ENCODE measurements at regions not wholly inside any gene's neighbourhood (a gene's known extent, or its start where the extent isn't known, plus 50 kb on each side); places are given as distances from the start of the nearest gene placed in this dataset.
A peak's percentile ranks its signal among the peaks of the same experiment; 100 is the strongest.

DNA sequence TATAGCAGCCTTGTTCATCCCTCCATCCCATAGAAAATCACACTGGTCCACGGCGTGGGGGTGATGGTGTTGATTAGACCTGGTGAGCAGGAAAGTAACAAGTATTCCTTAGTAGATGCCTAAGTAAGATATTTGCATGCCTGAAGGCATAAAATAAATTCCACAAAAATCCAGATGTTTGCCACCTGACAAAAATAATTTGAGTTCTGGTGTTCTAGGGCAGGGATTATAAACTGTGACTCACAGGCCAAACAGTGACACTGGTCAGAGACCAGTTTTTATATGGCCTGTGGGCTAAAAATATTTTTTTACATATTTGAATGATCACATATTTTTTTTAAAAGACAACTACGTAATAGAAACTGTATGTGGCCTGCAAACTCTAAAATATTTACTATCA is 310.7 kb downstream of the RFC3 start:
- DNase-seq = no peak

DNA sequence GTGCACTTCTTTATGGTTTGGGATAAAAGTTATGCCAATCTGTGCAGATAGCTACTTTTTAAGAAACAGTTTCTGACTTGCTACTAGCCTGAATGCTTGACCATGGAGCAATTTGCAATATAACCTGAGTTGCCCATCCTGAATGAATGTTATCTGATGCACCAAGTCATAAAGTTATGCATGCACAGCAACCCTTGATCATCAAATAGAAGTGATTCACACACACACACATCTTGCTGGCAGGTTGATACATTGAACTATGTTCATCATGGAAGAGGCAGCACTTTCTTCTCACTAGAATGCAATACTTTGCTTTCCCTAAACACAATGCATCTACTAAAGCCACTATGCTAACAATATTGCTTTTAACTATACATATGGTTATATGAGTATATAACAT is 311.5 kb downstream of the RFC3 start:
- DNase-seq = no peak

GRCh38 chr13:34137200-34137599 is 319.3 kb downstream of the RFC3 start:
- no peak for DNase-seq

DNA sequence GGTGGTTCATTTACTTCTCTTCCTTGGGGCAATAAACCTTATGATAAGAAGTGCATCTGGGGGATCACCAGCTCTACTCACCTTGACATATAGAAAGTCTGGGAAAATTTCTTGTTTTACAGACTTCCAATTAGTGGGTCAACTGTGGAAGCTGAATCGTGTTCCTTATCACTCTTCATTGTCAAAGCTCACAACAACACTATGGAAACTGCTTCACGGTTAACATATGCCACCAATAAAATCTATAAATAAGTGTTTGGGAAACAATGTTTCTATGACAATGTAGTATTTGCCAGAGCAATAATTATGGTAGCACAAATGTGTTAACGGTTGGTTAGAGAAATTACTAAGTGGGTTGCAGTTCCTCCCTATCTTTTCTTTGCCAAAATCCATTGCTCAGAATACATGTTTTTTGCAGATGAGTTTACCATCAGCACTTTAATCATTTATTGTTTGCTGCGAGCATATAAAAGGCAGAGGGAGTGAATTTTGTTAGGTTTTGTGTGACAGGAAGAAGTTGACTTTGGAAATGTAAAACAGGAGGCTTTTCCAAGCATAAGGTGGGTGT is 321.8 kb downstream of the RFC3 start:
- no peak for DNase-seq

DNA sequence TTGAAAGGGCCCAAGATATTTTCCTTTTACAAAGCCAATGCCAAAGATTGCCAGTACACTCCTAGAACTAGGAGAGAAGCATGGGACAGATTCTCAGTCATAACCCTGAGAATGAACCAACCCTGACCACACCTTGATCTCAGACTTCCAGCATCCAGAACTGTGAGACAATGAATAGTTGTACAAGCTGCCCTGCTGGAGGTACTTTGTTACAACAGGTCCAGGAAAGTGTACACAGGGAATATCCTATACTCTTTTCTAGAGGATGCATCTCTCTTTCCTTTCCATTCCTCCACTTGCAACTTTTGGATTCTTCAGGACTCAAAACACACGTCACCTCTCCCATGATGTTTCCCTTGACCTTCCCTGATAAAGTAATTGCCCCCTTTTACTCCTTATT is 325.7 kb downstream of the RFC3 start:
- no peak for DNase-seq

DNA sequence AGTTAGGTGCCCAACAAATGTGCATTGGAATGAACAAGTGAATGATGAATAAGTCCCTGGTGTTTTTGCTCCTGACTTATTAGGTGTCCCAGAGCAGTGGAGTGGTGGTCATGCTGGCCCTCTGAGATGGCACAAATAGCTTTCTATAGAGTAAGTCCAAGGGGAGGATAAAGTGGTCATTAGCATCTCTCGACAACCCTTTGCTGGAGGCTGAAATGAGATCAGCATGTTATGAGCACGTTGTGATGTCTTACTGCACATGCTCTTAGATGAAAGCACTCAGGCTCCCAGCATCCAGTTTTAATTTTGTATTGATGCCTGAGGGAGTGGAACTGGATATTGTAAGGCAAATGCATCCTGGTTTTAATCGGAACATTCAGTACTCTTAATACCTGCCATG is 326.2 kb downstream of the RFC3 start:
- DNase-seq = no peak

- DNase-seq = no peak
Observed at GRCh38 chr13:34145061-34145460, 327.1 kb downstream of the RFC3 start.

DNA sequence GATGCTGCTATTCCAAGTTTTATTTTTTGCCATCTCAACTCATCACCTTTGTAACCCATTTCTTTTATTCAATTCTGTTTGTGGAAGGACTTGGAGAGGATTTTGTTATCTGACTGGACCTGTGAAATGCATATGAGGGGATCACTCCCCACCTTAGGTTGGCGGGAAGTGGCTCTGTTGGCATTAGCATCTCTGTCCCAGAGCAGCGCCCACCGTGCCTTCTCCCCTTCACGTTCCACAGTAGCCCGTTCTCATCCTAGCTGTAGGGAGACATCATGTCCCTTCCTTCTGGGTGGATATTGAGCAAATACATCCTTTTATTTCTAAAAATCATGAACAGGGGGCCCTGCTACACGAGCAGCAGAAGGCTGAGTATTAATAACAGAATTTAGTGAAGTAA is 330.4 kb downstream of the RFC3 start:
- no peak for DNase-seq

DNA sequence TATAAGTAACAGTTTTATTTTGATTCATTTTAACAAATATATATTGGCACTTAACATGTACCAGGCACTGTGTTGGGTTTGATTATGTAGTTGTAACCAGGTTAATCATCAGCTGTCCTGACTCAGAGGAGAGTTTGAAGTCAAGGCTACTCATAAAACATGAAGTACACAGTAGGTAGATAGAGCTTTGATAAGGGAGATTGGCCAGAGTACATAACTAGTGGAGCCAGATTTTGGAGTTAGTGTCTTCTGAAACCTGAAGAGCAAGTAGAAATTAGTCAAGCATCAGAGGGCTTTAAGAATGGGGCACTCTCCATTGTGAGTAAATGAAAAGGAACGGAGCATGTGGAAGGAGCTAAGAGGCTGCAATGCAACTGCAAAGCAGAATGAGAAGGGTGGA is 333.9 kb downstream of the RFC3 start:
- DNase-seq = no peak

- DNase-seq = no peak
Observed at GRCh38 chr13:34152409-34152808, 334.5 kb downstream of the RFC3 start.

DNA sequence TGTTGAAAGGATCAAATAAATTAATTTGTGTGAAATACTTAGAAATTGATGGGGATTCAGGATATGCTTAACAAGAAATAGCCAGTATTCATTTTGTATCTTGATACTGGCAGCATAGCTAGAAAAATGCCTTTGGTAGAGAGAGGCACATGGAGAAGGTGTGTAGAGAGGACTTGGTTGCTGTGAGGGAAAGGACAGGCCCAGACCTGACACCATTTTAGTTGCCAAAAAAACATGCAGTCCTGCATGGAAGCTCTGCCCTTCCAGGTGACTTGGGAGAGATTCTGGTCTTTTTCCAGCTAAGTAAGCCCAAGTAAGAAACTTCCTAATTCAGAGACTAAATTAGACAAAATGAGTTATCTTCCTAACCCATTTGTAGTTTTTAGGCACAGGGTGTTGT is 335.0 kb downstream of the RFC3 start:
- no peak for DNase-seq

DNA sequence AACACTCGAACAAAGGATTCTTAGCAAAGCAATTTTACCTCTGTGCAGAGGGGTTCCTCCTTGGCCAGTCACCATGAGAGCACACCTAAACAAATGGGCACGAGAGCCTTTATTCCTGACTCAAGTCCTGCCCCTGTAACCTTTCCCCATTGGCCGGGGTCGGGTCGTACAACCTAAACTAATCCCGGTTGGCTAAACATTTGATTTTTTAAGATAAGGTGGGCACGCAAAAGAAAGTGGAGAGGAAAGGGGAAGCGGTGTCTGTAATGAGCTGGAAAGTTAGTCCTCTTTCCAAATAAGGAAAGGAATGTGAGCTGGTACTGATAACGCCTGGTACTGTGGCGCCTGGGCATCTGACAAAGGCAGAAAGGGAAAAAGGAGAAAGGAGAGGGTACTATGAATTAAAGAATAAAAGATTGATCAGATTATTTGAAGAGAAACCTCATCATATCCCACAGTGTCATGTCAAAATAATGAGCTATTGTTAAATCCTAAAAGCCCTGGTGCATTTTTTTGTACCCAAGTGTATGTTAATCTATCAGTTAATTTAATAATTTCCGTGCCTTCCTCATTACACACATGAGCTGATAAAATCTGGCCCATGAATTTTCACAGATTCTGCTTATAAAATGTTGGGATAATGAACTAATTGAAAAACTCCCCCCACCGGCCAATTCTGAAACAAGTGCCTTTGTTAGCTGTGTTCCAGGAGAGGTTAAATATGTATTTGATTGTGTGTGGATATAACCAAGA is 335.7 kb downstream of the RFC3 start:
- no peak for DNase-seq

DNA sequence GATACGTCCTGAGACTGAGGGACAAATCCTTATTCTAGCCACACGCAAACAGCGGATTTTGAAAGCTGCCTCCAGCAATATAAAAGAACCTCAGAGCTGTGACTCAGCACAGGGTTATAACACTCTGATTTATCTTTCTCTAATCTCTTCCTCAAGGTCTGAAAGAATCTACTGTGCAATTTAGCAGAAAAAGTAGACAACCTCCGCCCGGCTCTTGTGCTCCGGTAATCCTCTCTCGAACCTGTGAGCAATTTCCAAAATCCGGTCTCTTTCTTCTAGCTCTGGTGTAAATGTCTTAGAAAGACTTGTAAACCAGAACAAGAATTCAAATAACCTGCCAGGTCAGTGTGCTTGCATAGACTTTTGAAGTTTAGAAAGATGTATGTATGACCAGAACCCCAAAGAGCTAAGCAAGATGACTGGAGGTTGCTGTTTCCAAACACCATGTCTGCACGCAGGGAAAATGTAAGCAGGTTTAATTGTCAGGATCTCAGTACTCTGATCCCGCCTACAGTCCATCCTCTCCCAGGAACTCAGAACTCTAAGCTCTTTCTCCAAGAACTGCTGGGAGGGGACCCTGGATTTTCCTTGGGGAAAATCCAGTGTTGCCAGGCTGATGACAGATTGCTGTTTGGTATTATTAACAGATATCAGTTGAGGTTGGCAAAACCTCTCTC is 338.1 kb downstream of the RFC3 start:
- DNase-seq = peak; percentile 3

GRCh38 chr13:34156841-34157365 is 339.0 kb downstream of the RFC3 start:
- DNase-seq = peak; percentile 66

GRCh38 chr13:34159946-34160345 is 342.0 kb downstream of the RFC3 start:
- DNase-seq = no peak

DNA sequence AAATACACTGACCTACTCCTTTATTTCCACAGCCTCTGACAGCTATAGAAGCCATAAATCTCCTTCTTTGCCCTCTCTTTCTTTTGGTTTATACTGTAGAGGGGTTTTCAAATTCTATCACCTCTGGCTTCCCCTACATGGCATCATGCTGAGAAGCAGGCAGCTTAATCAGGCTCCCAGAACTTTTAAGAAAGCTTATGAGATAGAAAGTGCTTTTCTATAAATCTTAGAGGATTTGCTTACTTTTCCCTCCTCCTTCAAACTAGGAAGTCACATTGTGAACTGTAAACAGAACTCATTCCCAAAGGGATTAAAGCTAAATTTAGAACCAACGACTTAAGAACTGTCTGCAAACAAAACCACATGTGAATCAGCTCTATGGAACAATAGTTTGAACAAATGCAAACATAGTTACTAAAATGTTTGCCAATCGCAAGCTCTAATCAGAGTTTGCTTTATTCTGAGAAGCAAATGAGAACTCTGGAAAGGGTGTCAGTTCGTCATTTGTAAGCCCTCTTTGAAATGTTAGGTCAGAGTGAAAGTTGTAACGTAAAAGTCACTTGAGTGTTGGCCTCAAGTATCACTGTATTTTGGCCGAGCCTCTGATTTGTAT is 344.1 kb downstream of the RFC3 start:
- DNase-seq = no peak

GRCh38 chr13:34162544-34162933 is 344.6 kb downstream of the RFC3 start:
- no peak for DNase-seq

- no peak for DNase-seq
Observed at GRCh38 chr13:34164582-34164981, 346.6 kb downstream of the RFC3 start.

GRCh38 chr13:34165158-34165557 is 347.2 kb downstream of the RFC3 start:
- no peak for DNase-seq

- no peak for DNase-seq
Observed at GRCh38 chr13:34166406-34166805, 348.5 kb downstream of the RFC3 start.

DNA sequence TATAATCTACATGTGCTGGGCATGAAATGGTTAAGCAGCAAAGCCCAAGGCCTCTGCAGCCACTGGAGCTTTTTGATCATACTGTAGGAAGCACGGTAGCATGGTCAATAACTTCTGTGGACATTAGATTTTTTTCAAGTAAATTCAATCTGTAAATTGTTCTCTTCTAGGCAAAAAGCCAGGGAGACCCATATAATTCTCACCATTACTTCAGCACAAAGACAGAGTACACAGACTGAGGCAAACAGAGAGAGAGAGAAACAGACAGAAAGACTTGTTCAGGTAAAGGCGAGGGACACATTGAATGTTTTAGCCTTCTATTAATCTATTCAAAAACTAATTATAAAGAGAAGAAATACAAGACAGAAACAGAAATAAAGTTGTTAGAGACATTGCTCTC is 349.4 kb downstream of the RFC3 start:
- no peak for DNase-seq

DNA sequence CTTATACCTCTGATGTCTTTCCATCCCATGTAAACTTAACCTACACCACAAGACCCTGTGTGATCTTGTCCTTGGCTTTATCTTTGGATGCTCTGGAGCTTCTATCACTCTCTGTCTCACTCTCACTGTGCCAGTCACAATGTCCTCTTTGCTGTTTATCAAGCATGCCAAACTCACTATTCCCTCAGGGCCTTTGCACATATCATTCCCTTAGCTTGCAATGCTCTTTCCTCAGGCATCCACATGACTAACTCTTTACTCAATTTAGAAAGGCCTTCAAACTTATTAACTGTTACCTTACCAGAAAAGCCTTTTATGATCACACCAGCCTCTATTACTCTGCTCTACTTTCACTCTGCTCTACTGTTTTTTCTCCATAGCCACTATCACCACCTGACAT is 354.1 kb downstream of the RFC3 start:
- DNase-seq = no peak

DNA sequence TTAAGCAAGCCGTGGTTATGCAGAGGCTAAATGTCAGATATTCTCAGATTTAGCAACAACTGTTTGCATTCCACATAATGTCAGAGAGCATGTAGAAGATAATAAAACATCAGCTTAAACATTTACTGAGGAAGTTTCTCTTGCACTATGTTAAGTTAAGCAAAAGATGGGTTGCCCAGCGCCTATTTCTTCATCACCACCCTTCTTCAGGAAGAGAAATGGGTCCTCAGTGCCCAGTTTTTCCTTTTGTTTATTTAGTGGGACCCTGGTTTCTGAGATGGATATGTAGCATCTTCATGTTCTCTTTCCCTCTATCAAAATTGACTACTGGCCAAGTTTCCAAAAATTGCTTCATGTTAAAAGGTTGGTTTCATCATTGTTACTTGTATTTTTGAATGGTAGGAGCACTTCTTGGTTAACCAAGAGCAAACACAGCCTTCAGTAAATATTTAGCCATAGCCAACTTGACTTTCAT is 356.8 kb downstream of the RFC3 start:
- no peak for DNase-seq

DNA sequence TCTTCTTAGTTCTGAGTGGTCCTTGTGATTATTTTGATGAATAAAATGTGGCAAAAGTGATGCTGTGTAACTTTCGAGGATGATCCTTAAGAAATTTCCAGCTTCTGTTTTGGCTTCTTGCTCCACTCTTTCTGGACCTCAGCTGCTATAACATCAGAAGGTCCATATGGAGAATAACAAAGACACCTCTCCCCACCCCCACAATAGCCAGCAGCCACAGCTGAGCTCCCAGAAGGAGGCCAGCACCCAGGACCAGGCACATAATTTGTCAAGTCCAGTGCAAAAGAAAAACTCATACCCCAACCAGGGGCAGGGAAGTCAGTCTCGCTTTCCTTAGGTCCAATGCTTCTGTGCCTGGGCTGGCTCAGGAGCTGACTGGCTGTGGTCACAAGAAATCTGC is 357.6 kb downstream of the RFC3 start:
- no peak for DNase-seq

All from stimulated activated CD4-positive, alpha-beta T cell treated with anti-CD3 and anti-CD28 coated beads, Interleukin-15, amount 100 ng/mL, for 24 hours (primary cell).